Neural progenitor cell (in vitro differentiated cells): ENCODE measurements at regions not wholly inside any gene's neighbourhood (a gene's known extent, or its start where the extent isn't known, plus 50 kb on each side); places are given as distances from the start of the nearest gene placed in this dataset.

Experiments used
- DNase-seq: peaks from one replicate; pipeline ENCODE4 v3.0.0-alpha.2; 2016; ENCODE audit warnings: low spot score
- H2AFZ ChIP-seq: fragments of 200-600 bp; sonication (generic); replicated peaks from 2 replicates; pipeline ENCODE4 v1.6.1; 2016; ENCODE audit warnings: antibody characterized with exemption
- H3F3A ChIP-seq: fragments of 200-600 bp; sonication (generic); 2 replicates; pipeline ENCODE4 v1.6.1; 2016; ENCODE audit warnings: antibody characterized with exemption, low read depth
- H3K27ac ChIP-seq: fragments of 200-600 bp; sonication (generic); 2 replicates; pipeline ENCODE4 v1.5.1; 2016; ENCODE audit warnings: mild to moderate bottlenecking
- H3K27me3 ChIP-seq: fragments of 200-600 bp; sonication (generic); 2 replicates; pipeline ENCODE4 v1.6.1; 2016; ENCODE audit warnings: mild to moderate bottlenecking, moderate library complexity
- H3K36me3 ChIP-seq: fragments of 200-600 bp; sonication (generic); 2 replicates; pipeline ENCODE4 v1.5.1; 2016
- H3K4me1 ChIP-seq: fragments of 200-600 bp; sonication (generic); 2 replicates; pipeline ENCODE4 v1.6.1; 2016; ENCODE audit warnings: mixed run types
- H3K4me2 ChIP-seq: fragments of 200-600 bp; sonication (generic); 2 replicates; pipeline ENCODE4 v1.6.1; 2016
- H3K4me3 ChIP-seq: fragments of 200-600 bp; sonication (generic); 2 replicates; pipeline ENCODE4 v1.5.1; 2016
- H3K79me2 ChIP-seq: fragments of 200-600 bp; sonication (generic); 2 replicates; pipeline ENCODE4 v1.6.1; 2016; ENCODE audit warnings: low read depth
- H3K9ac ChIP-seq: fragments of 200-600 bp; sonication (generic); 2 replicates; pipeline ENCODE4 v1.6.1; 2016
- H3K9me3 ChIP-seq: fragments of 200-600 bp; sonication (generic); 2 replicates; pipeline ENCODE4 v1.5.1; 2016; ENCODE audit warnings: low read depth
- H4K20me1 ChIP-seq: fragments of 200-600 bp; sonication (generic); 2 replicates; pipeline ENCODE4 v1.6.1; 2016; ENCODE audit warnings: low read depth
- H3K27ac Mint-ChIP-seq: 3 replicates; pipeline ENCODE4 v1.8.0; 2021; ENCODE audit warnings: mixed read lengths
- H3K27me3 Mint-ChIP-seq: 2 replicates; pipeline ENCODE4 v1.8.0; 2022; ENCODE audit warnings: low read depth, mild to moderate bottlenecking, inconsistent platforms, moderate library complexity, mixed read lengths; ENCODE audit not compliant: insufficient read depth
- H3K36me3 Mint-ChIP-seq: 3 replicates; pipeline ENCODE4 v1.8.0; 2021; ENCODE audit warnings: mixed read lengths
- H3K4me1 Mint-ChIP-seq: 3 replicates; pipeline ENCODE4 v1.8.0; 2021; ENCODE audit warnings: mixed read lengths
- H3K4me3 Mint-ChIP-seq: 3 replicates; pipeline ENCODE4 v1.8.0; 2021; ENCODE audit warnings: mild to moderate bottlenecking, moderate library complexity, mixed read lengths
- H3K9me3 Mint-ChIP-seq: 3 replicates; pipeline ENCODE4 v1.8.0; 2020; ENCODE audit warnings: mixed read lengths
- CTCF ChIP-seq: fragments of 200-600 bp; sonication (generic); IDR thresholded peaks from 2 replicates; pipeline ENCODE4 v1.5.1; 2017; ENCODE audit warnings: antibody characterized with exemption, mild to moderate bottlenecking
- EZH2 ChIP-seq: fragments of 200-600 bp; sonication (generic); IDR thresholded peaks from 2 replicates; pipeline ENCODE4 v1.6.1; 2017; ENCODE audit warnings: antibody characterized with exemption, mild to moderate bottlenecking, moderate library complexity
- EZH2phosphoT487 ChIP-seq: fragments of 200-600 bp; sonication (generic); IDR thresholded peaks from 2 replicates; pipeline ENCODE4 v1.6.1; 2017; ENCODE audit warnings: antibody characterized with exemption

- no peaks in the 10 kb centered on the region for H4K20me1 ChIP-seq
- Mint-ChIP-seq H3K4me1 (peaks cover 21% of the 10 kb centered on the region), H3K36me3 (no peaks in the 10 kb centered on the region), H3K27ac (no peak overlapping the region), H3K9me3 (no peaks in the 10 kb centered on the region), H3K4me3 (no peak overlapping the region), H3K27me3 (no peaks in the 10 kb centered on the region)
- H3K27me3 ChIP-seq: no peaks in the 10 kb centered on the region
- H3K4me2 ChIP-seq: no peak overlapping the region
- no peak overlapping the region for H3K4me3 ChIP-seq
- no peaks in the 10 kb centered on the region for H3K9me3 ChIP-seq
- H2AFZ ChIP-seq: no peak overlapping the region
- H3K4me1 ChIP-seq: peaks cover 21% of the 10 kb centered on the region
- TF ChIP-seq EZH2 (no peak), CTCF (no peak), EZH2phosphoT487 (no peak)
- DNase-seq: peak; percentile 44
- H3F3A ChIP-seq: no peaks in the 10 kb centered on the region
- H3K36me3 ChIP-seq: no peaks in the 10 kb centered on the region
- H3K79me2 ChIP-seq: no peaks in the 10 kb centered on the region
- no peak overlapping the region for H3K9ac ChIP-seq
- no peak overlapping the region for H3K27ac ChIP-seq
Measured at GRCh38 chr4:42710329-42710728, 53.4 kb upstream of the ATP8A1 start.

GRCh38 chr4:42709392-42710065, 52.6 kb upstream of the ATP8A1 start:
- H3K36me3 ChIP-seq: no peaks in the 10 kb centered on the region
- no peak for DNase-seq
- H3K4me3 ChIP-seq: no peak overlapping the region
- no peaks in the 10 kb centered on the region for H3F3A ChIP-seq
- H3K27ac ChIP-seq: no peak overlapping the region
- no peak overlapping the region for H3K4me3 Mint-ChIP-seq
- no peaks in the 10 kb centered on the region for H3K9me3 Mint-ChIP-seq
- H3K27me3 Mint-ChIP-seq: no peaks in the 10 kb centered on the region
- no peaks in the 10 kb centered on the region for H3K9me3 ChIP-seq
- H3K9ac ChIP-seq: no peak overlapping the region
- H3K27me3 ChIP-seq: no peaks in the 10 kb centered on the region
- H2AFZ ChIP-seq: no peak overlapping the region
- no peaks in the 10 kb centered on the region for H4K20me1 ChIP-seq
- no peaks in the 10 kb centered on the region for H3K79me2 ChIP-seq
- peaks cover 21% of the 10 kb centered on the region for H3K4me1 ChIP-seq
- H3K27ac Mint-ChIP-seq: no peak overlapping the region
- peaks cover 21% of the 10 kb centered on the region for H3K4me1 Mint-ChIP-seq
- H3K36me3 Mint-ChIP-seq: no peaks in the 10 kb centered on the region
- no peak overlapping the region for H3K4me2 ChIP-seq
- TF ChIP-seq CTCF (no peak), EZH2 (no peak), EZH2phosphoT487 (no peak)

GRCh38 chr4:42708625-42709024, 51.7 kb upstream of the ATP8A1 start:
- Mint-ChIP-seq H3K4me1 (peaks cover 21% of the 10 kb centered on the region), H3K27ac (no peak overlapping the region), H3K4me3 (no peak overlapping the region), H3K9me3 (no peaks in the 10 kb centered on the region), H3K27me3 (no peaks in the 10 kb centered on the region), H3K36me3 (no peaks in the 10 kb centered on the region)
- Histone ChIP-seq H3K36me3 (no peaks in the 10 kb centered on the region), H3K27me3 (no peaks in the 10 kb centered on the region), H3K79me2 (no peaks in the 10 kb centered on the region), H3K4me1 (peaks cover 21% of the 10 kb centered on the region), H2AFZ (no peak overlapping the region), H3K4me2 (no peak overlapping the region), H3K9ac (no peak overlapping the region), H3K4me3 (no peak overlapping the region), H3K9me3 (no peaks in the 10 kb centered on the region), H3F3A (no peaks in the 10 kb centered on the region), H3K27ac (no peak overlapping the region), H4K20me1 (no peaks in the 10 kb centered on the region)
- TF ChIP-seq EZH2: no peak
- no peak for TF ChIP-seq CTCF
- no peak for TF ChIP-seq EZH2phosphoT487
- no peak for DNase-seq
